Mesendoderm (in vitro differentiated cells): ENCODE measurements at regions not wholly inside any gene's neighbourhood (a gene's known extent, or its start where the extent isn't known, plus 50 kb on each side); places are given as distances from the start of the nearest gene placed in this dataset.
A peak's percentile ranks its signal among the peaks of the same experiment; 100 is the strongest.

Experiments used
- DNase-seq: peaks from one replicate; pipeline ENCODE4 v3.0.0; 2013
- H2AK5ac ChIP-seq: 2 replicates; pipeline ENCODE4 v1.6.1; 2013; ENCODE audit warnings: low read length, inconsistent platforms
- H2BK120ac ChIP-seq: 2 replicates; pipeline ENCODE4 v1.6.1; 2013; ENCODE audit warnings: low read depth, mild to moderate bottlenecking, low read length, moderate library complexity, mixed read lengths
- H2BK15ac ChIP-seq: replicated peaks from 2 replicates; pipeline ENCODE4 v1.6.1; 2013; ENCODE audit warnings: low read depth, mild to moderate bottlenecking, moderate library complexity
- H2BK5ac ChIP-seq: 2 replicates; pipeline ENCODE4 v1.6.1; 2013; ENCODE audit warnings: low read length, inconsistent platforms
- H3K18ac ChIP-seq: 2 replicates; pipeline ENCODE4 v1.6.1; 2013; ENCODE audit warnings: mild to moderate bottlenecking, low read length, mixed read lengths
- H3K23ac ChIP-seq: one replicate; pipeline ENCODE4 v1.6.1; 2013; ENCODE audit warnings: low read length
- H3K27ac ChIP-seq: 2 replicates; pipeline ENCODE4 v1.5.1; 2013; ENCODE audit warnings: low read depth, mild to moderate bottlenecking, inconsistent platforms, low read length, moderate library complexity
- H3K27me3 ChIP-seq: 2 replicates; pipeline ENCODE4 v1.6.1; 2013; ENCODE audit warnings: low read length, control low read depth, mild to moderate bottlenecking, inconsistent platforms; ENCODE audit not compliant: insufficient read depth, poor library complexity
- H3K36me3 ChIP-seq: 2 replicates; pipeline ENCODE4 v1.6.1; 2013; ENCODE audit warnings: low read length, inconsistent platforms; ENCODE audit not compliant: control insufficient read depth, insufficient read depth
- H3K4ac ChIP-seq: one replicate; pipeline ENCODE4 v1.6.1; 2013; ENCODE audit warnings: low read depth, mild to moderate bottlenecking, low read length, moderate library complexity
- H3K4me1 ChIP-seq: 2 replicates; pipeline ENCODE4 v1.6.1; 2013; ENCODE audit warnings: low read depth, low read length, inconsistent platforms; ENCODE audit not compliant: control insufficient read depth
- H3K4me2 ChIP-seq: 2 replicates; pipeline ENCODE4 v1.6.1; 2013; ENCODE audit warnings: low read length
- H3K4me3 ChIP-seq: 2 replicates; pipeline ENCODE4 v1.5.1; 2013; ENCODE audit warnings: mild to moderate bottlenecking, low read length
- H3K56ac ChIP-seq: one replicate; pipeline ENCODE4 v1.6.1; 2013; ENCODE audit warnings: low read length
- H3K79me1 ChIP-seq: 2 replicates; pipeline ENCODE4 v1.6.1; 2013; ENCODE audit warnings: low read length, inconsistent platforms
- H3K79me2 ChIP-seq: 2 replicates; pipeline ENCODE4 v1.6.1; 2013; ENCODE audit warnings: mild to moderate bottlenecking, low read length; ENCODE audit not compliant: control insufficient read depth, insufficient read depth
- H3K9ac ChIP-seq: 2 replicates; pipeline ENCODE4 v1.6.1; 2013; ENCODE audit warnings: low read length, inconsistent platforms
- H4K5ac ChIP-seq: one replicate; pipeline ENCODE4 v1.6.1; 2013; ENCODE audit warnings: low read length
- H4K8ac ChIP-seq: one replicate; pipeline ENCODE4 v1.6.1; 2013; ENCODE audit warnings: low read depth, mild to moderate bottlenecking, control low read depth, low read length, moderate library complexity
- WGBS: extraction: QIAGEN DNeasy Blood & Tissue Kit; methylation state at CpG from one replicate; pipeline ENCODE4 v1.1.7; 2013; ENCODE audit warnings: low lambda C conversion rate, missing lambda C conversion rate; ENCODE audit not compliant: insufficient coverage; ENCODE audit errors: extremely low coverage; 5-methylcytosine and 5-hydroxymethylcytosine counted together

DNA sequence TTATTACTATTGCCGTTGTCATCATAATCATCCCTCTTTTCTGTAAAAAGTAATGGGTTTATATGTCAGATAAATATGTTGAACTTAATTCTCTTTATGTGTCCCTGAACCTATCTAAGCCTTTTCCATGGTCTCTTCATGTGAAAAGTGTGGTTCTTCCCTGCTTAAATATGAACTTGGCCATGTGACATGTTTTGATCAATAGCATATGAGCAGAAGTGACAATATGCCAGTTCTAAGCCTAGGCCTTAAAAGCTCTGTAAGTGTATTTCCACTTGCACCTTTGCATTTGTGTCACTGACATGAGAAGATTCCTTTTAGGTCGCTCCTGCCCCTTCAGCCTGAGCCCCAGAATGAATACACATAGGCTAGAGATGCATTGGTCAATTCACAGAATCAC is 188.4 kb upstream of the CCN2 start:
- H3K4ac ChIP-seq, result no peak overlapping the region
- H3K27ac ChIP-seq, result no peak overlapping the region
- no peak for DNase-seq
- no peaks in the 10 kb centered on the region for H3K36me3 ChIP-seq
- no peak overlapping the region for H3K9ac ChIP-seq
- H3K79me1 ChIP-seq, result no peaks in the 10 kb centered on the region
- no peaks in the 10 kb centered on the region for H3K79me2 ChIP-seq
- no CpG with 5 or more reads among the region's 2 CpGs for WGBS
- no peak overlapping the region for H4K5ac ChIP-seq
- H2BK120ac ChIP-seq, result no peak overlapping the region
- H2BK5ac ChIP-seq, result no peak overlapping the region
- no peak overlapping the region for H3K56ac ChIP-seq
- H2AK5ac ChIP-seq, result no peak overlapping the region
- H3K4me1 ChIP-seq, result no peaks in the 10 kb centered on the region
- H3K4me2 ChIP-seq, result no peak overlapping the region
- H3K23ac ChIP-seq, result no peak overlapping the region
- no peaks in the 10 kb centered on the region for H3K27me3 ChIP-seq
- no peak overlapping the region for H4K8ac ChIP-seq
- no peak overlapping the region for H3K18ac ChIP-seq
- no peak overlapping the region for H3K4me3 ChIP-seq
- no peak overlapping the region for H2BK15ac ChIP-seq

DNA sequence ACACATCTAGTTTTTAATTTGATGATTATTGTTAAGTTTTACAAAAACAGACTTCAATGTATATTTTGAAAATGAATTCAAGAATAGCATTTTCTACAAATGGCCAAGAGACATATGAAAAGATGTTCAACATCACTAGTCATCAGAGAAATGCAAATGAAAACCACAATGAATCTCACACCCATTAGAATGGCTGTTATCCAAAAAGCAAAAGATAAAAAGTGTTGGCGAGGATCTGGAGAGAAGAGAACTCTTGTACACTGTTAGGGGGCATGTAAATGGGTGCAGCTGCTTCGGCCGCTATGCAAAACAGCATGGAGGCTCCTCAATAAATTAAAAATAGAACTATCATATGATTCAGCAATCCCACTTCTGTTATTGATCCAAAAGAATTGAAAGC is 185.8 kb upstream of the CCN2 start:
- no peak overlapping the region for H3K27ac ChIP-seq

DNA sequence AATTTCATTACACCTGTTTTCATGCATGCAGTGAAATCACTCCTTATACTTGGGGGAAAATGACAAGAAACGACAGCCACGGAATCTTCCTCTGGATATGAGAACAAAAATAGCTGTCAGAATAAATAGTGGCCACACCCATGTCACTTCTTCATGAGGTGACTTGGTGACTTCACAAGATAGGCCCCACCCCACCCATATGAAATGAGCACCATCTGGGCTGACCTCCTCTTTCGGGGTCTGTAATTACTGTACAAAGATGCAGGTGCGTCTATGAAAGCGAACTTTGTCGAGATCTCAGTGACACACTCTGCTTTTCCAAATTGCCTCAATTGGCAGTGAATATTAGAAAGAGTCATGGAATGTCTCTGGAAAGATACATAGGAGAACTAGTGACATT is 184.2 kb upstream of the CCN2 start:
- Histone ChIP-seq H3K4ac (no peak overlapping the region), H3K27me3 (no peaks in the 10 kb centered on the region), H3K36me3 (no peaks in the 10 kb centered on the region), H3K4me3 (no peak overlapping the region), H3K9ac (no peak overlapping the region), H3K27ac (no peak overlapping the region), H2BK15ac (no peak overlapping the region), H4K8ac (no peak overlapping the region), H3K4me2 (no peak overlapping the region), H2BK5ac (no peak overlapping the region), H2BK120ac (no peak overlapping the region), H3K23ac (no peak overlapping the region), H4K5ac (no peak overlapping the region), H3K79me2 (no peaks in the 10 kb centered on the region), H3K4me1 (no peaks in the 10 kb centered on the region), H3K79me1 (no peaks in the 10 kb centered on the region), H2AK5ac (no peak overlapping the region), H3K56ac (no peak overlapping the region), H3K18ac (no peak overlapping the region)
- WGBS, result no CpG with 5 or more reads among the region's 6 CpGs
- DNase-seq, result no peak

More for the DNA sequence above, 185.8 kb upstream of the CCN2 start:
- WGBS, result no CpG with 5 or more reads among the region's 3 CpGs
- no peak overlapping the region for H4K5ac ChIP-seq
- H3K4me3 ChIP-seq, result no peak overlapping the region
- H2BK120ac ChIP-seq, result no peak overlapping the region
- H2BK5ac ChIP-seq, result no peak overlapping the region
- no peaks in the 10 kb centered on the region for H3K27me3 ChIP-seq
- no peak overlapping the region for H2AK5ac ChIP-seq
- no peaks in the 10 kb centered on the region for H3K36me3 ChIP-seq
- no peak overlapping the region for H2BK15ac ChIP-seq
- no peaks in the 10 kb centered on the region for H3K79me1 ChIP-seq
- no peak overlapping the region for H3K56ac ChIP-seq
- H3K23ac ChIP-seq, result no peak overlapping the region
- no peak for DNase-seq
- no peak overlapping the region for H3K4me2 ChIP-seq
- no peaks in the 10 kb centered on the region for H3K4me1 ChIP-seq
- no peak overlapping the region for H4K8ac ChIP-seq
- no peak overlapping the region for H3K18ac ChIP-seq
- H3K4ac ChIP-seq, result no peak overlapping the region
- no peak overlapping the region for H3K9ac ChIP-seq
- H3K79me2 ChIP-seq, result no peaks in the 10 kb centered on the region

DNA sequence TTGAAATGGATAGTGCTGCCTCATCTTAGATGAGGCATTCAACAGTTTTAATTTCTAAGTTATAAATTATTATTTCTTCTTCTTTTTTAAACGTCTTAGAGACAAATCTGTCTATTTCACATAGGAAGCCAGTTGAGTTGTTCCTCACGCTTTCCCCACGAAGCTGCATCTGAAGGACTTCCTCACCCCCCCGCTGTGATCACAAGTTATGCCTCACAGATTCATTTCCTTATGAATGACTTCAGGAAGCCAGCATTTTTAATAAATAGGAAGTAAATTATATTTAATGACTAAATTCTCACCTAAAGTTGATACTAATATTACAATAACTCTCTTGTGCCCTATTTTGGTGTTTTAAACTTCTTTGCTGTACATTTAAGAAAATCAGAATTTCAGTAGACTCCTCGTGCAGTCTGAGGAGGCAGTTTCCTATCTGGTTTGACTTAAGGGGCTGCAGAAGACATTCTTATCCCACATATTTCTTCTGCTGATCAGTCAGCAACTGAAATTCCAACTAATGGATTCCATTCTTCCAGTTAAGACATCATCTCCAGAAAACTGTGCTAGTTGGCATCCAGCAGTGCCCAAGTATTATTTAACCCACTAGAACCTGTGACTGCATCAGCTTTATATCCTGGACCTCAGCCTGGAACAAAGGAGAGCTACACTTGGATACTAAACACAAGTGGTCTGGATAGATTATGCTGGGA is 182.7 kb upstream of the CCN2 start:
- no peaks in the 10 kb centered on the region for H3K79me2 ChIP-seq
- H3K23ac ChIP-seq, result no peak overlapping the region
- H3K4me1 ChIP-seq, result no peaks in the 10 kb centered on the region
- H3K18ac ChIP-seq, result no peak overlapping the region
- H3K36me3 ChIP-seq, result no peaks in the 10 kb centered on the region
- H2BK120ac ChIP-seq, result no peak overlapping the region
- no CpG with 5 or more reads among the region's 5 CpGs for WGBS
- H3K56ac ChIP-seq, result no peak overlapping the region
- H3K4me2 ChIP-seq, result no peak overlapping the region
- no peaks in the 10 kb centered on the region for H3K79me1 ChIP-seq
- no peak overlapping the region for H4K5ac ChIP-seq
- no peak overlapping the region for H2BK5ac ChIP-seq
- no peak overlapping the region for H3K4me3 ChIP-seq
- no peak for DNase-seq
- no peak overlapping the region for H2BK15ac ChIP-seq
- H3K27ac ChIP-seq, result no peak overlapping the region
- H3K4ac ChIP-seq, result no peak overlapping the region
- no peak overlapping the region for H4K8ac ChIP-seq
- no peaks in the 10 kb centered on the region for H3K27me3 ChIP-seq
- no peak overlapping the region for H2AK5ac ChIP-seq
- H3K9ac ChIP-seq, result no peak overlapping the region

DNA sequence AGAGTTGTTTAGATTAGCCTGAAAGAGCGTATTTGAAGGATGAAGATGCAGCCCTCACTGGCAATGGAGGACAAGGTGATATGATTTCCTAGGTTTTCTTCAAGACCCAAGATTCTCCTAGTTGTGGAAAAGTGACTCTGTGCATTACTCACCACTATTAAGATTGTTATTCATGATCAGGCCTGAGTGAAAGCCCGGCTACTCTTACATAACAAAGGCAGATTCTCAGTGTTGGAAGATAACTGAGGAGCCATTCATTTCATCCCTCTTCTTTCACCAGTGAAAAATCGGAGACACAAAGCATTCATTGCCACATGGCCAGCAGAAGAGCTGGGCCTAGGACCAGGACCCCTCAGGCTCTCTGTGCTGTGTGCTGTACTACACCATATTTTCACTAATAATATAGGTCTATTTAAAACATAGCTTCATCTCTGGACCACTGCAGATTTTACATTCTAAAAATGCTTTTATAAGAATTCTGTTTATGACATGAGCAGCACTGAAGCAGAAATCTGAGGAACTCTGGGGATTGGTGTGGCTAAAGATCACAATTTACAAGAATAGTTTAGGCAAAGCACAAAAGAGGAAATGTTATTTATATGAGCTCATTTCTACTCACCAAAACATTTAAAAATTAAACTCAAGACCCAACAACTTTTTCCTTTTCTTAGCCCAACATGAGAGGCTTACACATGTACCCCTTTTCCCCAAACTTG is 181.9 kb upstream of the CCN2 start:
- H3K79me1 ChIP-seq, result no peaks in the 10 kb centered on the region
- no peak overlapping the region for H3K27ac ChIP-seq
- H3K4me2 ChIP-seq, result no peak overlapping the region
- H3K4me1 ChIP-seq, result no peaks in the 10 kb centered on the region
- H4K5ac ChIP-seq, result no peak overlapping the region
- no CpG with 5 or more reads among the region's 3 CpGs for WGBS
- no peaks in the 10 kb centered on the region for H3K79me2 ChIP-seq
- peak overlapping the region; percentile 78 for H2BK15ac ChIP-seq
- no peak for DNase-seq
- no peak overlapping the region for H3K9ac ChIP-seq
- H3K36me3 ChIP-seq, result no peaks in the 10 kb centered on the region
- no peaks in the 10 kb centered on the region for H3K27me3 ChIP-seq
- no peak overlapping the region for H3K23ac ChIP-seq
- H3K18ac ChIP-seq, result no peak overlapping the region
- H2AK5ac ChIP-seq, result no peak overlapping the region
- H3K4ac ChIP-seq, result no peak overlapping the region
- no peak overlapping the region for H3K4me3 ChIP-seq
- H3K56ac ChIP-seq, result no peak overlapping the region
- no peak overlapping the region for H2BK5ac ChIP-seq
- H2BK120ac ChIP-seq, result no peak overlapping the region
- H4K8ac ChIP-seq, result no peak overlapping the region
